Gastroesophageal sphincter (tissue), 3 donors: ENCODE measurements at regions not wholly inside any gene's neighbourhood (a gene's known extent, or its start where the extent isn't known, plus 50 kb on each side); places are given as distances from the start of the nearest gene placed in this dataset.

Source experiments
- POLR2A ChIP-seq, 2 donors: fragments of 450-650 bp; IDR thresholded peaks; one replicate each; pipeline ENCODE4 v1.6.1; 2017; ENCODE audit warnings: antibody characterized with exemption in 2 of 2, mild to moderate bottlenecking in 2 of 2, moderate library complexity in 1 of 2
- TF ChIP-seq, protein P1 (sequence below), 4 experiments: fragments of 200-600 bp in 2 of 4; fragments of 450-650 bp in 2 of 4; sonication (generic) in 1 of 4; IDR thresholded peaks; one replicate each; pipeline ENCODE4 v1.5.1; 2017 to 2019; ENCODE audit warnings: antibody characterized with exemption in 4 of 4, mild to moderate bottlenecking in 2 of 4, moderate library complexity in 2 of 4

DNA sequence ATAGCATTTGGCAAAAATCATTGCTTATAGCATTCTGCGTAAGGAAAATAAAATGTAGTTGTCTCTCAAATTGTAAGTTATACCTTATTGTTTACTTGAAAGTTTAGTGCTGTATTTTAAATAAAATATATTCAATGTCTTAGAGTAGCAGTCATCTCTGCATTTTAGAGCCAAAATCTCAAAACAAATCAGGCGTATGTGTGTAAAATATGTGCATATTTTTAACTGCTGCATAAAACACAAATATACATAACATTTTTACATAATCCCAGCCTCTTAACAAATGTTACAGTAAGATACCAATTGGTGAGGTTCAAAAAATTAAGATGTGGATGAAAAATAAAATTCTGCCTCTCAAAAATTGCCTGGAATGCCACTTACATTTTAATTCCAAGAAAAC is 145.8 kb upstream of the AGA start:
- TF ChIP-seq POLR2A (IDR thresholded peaks at IDR 0.05): no peak
- TF ChIP-seq, protein P1, sequence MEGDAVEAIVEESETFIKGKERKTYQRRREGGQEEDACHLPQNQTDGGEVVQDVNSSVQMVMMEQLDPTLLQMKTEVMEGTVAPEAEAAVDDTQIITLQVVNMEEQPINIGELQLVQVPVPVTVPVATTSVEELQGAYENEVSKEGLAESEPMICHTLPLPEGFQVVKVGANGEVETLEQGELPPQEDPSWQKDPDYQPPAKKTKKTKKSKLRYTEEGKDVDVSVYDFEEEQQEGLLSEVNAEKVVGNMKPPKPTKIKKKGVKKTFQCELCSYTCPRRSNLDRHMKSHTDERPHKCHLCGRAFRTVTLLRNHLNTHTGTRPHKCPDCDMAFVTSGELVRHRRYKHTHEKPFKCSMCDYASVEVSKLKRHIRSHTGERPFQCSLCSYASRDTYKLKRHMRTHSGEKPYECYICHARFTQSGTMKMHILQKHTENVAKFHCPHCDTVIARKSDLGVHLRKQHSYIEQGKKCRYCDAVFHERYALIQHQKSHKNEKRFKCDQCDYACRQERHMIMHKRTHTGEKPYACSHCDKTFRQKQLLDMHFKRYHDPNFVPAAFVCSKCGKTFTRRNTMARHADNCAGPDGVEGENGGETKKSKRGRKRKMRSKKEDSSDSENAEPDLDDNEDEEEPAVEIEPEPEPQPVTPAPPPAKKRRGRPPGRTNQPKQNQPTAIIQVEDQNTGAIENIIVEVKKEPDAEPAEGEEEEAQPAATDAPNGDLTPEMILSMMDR (IDR thresholded peaks at IDR 0.05): no peak
